GM19467 (cell line): ENCODE measurements at regions not wholly inside any gene's neighbourhood (a gene's known extent, or its start where the extent isn't known, plus 50 kb on each side); places are given as distances from the start of the nearest gene placed in this dataset.
"Not testable (repeated sequence)": the region's sequence is repeated elsewhere in the genome, so short reads cannot be mapped to it uniquely, and the experiment has no call there.

ENCODE experiments used
- ATAC-seq: cut with Tn5 transposase; IDR thresholded peaks from one replicate; pipeline ENCODE4 v1.9.1; 2021; ENCODE audit warnings: mild to moderate bottlenecking, moderate library complexity; ENCODE audit not compliant: unreplicated experiment

DNA sequence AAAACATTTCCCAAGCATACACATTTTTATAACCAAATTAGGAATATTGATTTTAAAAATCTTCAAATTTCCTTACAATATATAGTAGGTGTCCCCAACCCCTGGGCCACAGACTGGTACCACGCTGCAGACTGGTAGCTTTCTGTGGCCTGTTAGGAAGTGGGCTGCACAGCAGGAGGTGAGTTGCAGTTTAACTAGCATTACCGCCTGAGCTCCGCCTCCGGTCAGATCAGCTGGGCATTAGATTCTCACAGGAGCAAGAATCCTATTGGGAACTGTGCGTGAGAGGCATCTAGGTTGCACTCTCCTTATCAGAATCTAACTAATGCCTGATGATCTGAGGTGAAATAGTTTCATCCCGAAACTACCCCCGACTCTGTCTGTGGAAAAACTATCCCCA is 62.1 kb downstream of the ZWINT start:
- no peak for ATAC-seq

DNA sequence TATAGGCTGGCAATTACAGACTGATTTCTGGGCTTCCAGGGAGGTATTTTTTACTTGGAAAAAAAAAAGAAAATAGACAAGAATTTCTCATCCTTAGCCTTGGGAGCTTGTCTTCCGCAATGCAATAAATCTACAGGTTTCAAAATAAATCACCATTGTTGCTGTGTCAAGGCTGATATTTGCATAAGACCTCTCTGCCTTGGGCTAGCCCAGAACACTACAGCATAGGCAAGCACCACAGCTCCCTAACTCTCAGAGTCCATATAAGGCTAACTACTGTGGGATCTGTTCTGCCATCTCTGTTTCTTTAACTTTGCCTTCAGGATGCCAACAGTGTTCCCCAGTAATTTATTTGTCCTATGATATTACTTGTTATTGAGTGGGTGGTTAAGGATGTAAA is 64.4 kb downstream of the ZWINT start:
- no peak for ATAC-seq

DNA sequence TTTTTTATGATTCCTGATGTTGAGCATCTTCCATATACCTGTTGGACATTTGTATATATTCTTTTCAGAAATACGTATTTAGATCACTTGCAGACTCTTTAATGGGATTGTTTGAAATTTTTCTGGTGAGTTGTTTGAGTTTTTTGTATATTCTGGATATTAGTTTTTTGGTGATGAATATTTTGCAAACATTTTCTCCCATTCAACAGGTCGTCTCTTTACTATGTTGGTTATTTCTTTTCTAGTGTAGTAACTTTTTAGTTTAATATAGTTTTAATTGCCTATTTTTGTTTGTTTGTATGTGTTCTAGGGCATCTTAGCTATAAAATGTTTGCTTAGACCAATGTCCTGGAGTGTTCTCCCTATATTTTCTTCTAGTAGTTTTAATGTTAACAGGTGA is 72.7 kb downstream of the ZWINT start:
- no peak for ATAC-seq

DNA sequence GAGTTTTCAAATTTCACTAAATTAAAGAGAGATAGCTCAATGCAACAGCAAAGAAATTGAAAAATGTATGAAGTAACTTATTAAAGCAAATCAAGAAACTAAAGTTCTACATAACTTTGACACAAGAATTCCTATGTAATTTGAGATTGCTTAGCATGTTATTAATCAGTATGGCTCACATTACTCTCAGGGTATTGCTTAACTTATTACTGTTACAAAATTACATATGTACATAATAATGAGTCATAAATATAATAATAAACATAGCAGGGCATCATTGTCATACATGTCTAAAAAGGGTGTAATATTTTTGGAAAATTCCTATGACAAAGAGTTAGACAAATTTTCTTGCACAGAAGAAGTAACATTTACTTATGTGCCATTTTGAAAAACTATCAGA is 75.0 kb downstream of the ZWINT start:
- ATAC-seq, result no peak

DNA sequence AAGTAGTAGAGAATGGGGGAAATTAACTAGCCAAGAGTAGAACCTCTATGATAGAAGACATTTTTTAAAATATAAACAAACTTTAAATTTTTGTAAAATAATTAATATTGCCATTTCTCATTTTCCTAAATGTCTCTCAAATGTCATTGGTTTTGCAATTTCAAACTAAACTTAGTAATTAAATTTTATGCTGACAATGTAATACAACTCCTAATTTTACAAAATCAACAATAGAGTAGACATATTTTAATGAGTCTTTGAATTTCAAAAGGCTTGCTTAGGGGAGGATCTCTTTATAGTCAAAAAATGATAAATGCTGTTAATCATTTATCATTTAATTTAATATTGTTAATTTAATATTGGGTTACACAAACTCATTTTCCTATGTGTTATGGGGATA is 81.8 kb downstream of the ZWINT start:
- ATAC-seq, result no peak

DNA sequence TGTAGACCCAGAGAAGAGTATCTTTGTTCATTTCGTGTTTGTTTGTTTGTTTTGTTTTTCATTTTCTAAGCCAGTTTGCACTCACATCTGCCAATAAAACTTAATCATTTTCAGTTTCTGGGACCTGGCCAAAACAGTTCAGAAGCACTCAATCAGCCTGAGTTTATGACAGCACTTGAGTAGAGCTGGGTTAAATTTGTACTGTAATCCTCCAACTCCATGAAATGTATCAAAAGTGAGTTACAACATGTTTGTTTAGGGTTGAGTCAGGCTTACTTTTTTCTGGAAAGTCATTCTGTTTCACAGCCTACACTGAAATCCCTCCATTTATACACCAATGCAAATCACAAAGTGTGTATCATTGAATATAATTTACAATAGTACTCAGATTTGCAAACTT is 91.9 kb downstream of the ZWINT start:
- no peak for ATAC-seq

DNA sequence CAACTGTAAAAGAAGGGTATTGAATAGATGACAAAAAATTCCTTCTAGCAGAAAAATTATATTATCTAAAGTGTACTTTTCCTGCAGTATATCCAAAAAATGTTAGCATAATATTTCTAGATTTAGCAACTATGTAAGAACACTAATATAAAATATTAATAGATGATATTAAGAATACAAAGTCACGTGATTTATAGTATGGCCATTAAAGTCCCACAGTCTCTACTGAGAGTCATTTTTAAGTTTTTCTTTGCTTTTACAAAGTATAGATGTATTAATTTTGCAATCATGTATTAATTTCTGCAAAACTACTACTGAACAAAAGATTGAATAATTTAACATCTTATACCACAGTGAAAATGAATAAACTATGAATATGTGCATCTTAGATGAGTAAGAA is 94.9 kb downstream of the ZWINT start:
- ATAC-seq, result no peak

DNA sequence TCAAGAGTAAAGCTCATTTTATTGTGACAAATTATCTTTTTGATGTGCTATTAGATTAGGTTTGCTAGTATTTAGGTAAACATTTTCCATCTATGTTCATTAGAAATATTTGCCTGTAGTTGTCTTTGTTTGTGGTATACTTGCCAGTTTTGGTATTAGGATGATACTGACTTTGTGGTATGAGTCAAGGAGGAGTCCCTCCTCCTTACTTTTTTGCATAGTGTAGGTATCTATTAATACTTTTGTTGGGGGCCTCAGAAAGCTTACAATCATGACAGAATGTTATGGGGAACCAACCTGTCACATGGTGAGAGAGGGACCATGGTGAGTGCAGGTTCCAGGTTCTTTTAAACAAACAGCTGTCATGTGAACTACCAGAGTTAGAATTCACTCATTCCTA is 102.1 kb downstream of the ZWINT start:
- no peak for ATAC-seq

DNA sequence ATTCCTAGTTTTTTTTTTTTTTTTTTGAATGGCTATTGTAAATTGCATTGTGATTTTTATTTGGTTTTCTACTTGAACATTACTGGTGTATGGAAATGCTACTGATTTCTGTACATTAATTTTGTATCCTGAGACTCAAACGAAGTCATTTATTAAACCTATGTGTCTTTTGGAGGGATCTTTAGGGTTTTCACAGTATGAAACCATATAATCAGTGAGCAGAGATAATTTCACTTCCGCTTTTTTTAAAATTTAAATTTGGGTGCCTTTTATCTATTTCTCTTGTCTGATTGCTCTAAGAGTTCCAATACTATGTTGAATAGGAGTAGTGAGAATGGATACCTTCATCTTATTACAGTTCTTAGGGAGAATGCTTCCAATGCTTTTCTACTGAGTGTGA is 102.7 kb downstream of the ZWINT start:
- no peak for ATAC-seq

DNA sequence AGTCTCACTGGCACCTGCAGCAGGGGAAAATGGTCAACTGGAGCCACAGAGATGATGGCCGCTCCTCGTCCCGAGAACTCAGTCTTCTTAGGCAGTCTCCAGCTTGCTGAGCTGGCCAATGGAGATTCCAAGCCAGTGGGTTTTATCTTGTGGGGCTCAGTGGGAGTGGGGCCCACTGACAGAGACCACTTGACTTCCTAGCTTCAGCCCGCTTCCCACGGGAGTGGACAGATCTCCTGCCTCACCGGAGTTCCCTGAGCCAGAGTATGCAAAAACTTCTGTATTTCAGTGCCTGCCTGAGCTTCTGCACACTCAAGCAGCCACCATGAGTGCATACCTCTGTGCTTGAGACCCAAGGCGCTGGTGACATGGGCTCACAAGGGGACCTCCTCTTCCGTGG is 105.8 kb downstream of the ZWINT start:
- no peak for ATAC-seq

DNA sequence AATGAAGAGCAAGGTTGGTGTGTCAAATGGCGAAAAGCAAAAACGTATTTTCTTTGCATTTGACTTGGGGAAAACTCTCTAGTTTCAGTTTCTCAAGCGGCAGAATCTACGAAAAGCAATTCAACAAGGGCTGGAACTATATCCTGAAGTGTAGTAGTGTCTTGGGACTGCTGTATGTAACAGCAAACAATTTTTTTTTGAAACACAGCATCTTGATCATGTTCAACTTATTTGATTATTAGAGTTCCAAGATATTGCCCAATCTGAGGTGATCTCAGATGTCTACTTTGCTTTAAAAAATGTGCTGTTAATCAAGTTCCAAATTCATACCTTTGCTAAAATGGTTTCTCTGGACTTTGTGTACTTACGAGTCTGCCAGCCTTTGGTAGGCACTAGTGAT is 120.6 kb downstream of the ZWINT start:
- no peak for ATAC-seq

DNA sequence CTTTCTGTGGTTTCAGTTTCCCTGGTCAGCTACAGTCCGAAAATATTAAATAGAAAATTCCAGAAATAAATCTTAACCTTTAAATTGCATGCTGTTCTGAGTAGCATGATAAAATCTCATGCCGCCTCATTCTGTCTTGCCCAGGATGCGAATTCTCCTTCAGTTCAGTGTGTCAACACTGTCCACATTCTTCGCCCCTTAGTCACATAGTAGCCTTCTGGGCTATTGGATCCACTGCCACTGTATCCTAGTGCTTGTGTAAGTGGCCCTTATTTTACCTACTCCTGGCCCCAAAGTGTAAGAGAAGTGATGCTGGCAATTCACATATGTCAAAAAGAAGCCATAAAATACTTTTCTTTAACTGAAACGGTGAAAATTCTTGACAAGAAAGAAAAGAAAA is 129.6 kb downstream of the ZWINT start:
- ATAC-seq, result no peak

DNA sequence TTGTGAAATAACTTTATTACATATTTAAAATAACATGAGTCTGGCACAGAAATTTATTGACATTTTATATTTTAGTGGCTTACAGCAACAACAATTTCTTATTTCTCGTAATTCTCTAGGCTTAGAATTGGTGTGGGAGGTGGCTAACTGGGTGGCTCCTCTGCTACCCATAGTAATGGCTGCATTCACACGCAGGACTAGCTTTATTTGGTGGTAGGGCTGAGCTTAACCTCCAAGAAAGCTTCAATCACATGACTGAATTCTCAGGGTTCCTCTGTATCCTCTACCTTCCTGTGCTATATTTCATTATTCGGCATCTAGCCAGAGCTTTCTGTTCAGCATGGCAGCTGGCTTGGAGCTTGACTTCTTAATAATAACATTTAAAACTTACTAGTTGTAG is 138.8 kb downstream of the ZWINT start:
- ATAC-seq, result no peak

DNA sequence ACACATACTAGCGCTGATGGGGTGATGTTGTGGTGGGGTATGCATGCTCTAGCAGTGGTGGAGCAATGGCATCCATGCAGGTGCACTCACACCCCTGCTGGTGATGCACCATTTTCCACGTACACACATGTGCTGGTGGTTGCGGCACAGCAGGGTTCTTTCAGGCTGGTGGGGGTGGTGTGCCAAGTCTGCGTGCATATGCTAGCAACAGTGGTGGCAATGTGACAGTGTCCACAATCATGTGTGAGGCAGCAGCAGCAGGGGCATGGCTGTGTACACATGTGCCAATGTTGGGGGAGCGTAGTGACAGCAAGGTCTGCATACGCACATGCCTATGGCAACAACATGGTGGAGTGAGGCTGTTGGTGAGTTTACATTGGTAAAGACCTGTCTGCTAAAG is 148.1 kb downstream of the ZWINT start:
- ATAC-seq, result no peak

DNA sequence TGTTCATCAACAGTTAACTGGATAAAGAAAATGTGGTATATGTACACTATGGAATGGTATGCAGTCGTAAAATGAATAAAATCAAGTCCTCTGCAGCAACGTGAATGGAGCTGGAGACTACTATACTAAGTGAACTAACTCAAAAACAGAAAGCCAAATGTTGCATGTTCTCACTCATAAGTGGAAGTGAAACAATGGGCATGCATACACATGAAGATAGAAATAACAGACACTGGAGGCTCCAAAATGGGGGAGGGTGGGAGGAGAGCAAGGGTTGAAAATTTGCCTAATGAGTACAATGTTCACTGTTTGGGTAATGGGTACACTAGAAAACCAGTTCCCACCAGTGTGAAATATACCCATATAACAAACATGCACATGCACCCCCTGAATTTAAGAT is 179.5 kb downstream of the ZWINT start:
- no peak for ATAC-seq

DNA sequence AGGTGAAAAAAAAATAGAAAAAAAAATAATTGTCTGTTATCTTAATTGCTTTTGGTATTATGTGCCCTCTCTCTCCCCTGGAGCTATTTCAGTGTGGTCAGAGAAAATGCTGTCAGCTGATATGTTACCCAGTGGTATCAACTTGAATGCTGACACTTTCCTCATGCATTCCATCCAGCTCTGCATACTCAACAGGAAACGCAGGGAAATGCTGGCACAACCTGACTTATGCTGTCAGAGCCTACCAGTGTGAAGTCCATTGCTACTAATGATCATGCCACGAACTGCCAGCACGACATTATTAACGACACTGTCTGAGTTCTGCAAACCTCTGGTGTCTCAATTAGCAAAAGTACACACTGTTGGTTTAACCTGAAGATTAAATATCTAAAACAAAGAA is 182.8 kb downstream of the ZWINT start:
- no peak for ATAC-seq

DNA sequence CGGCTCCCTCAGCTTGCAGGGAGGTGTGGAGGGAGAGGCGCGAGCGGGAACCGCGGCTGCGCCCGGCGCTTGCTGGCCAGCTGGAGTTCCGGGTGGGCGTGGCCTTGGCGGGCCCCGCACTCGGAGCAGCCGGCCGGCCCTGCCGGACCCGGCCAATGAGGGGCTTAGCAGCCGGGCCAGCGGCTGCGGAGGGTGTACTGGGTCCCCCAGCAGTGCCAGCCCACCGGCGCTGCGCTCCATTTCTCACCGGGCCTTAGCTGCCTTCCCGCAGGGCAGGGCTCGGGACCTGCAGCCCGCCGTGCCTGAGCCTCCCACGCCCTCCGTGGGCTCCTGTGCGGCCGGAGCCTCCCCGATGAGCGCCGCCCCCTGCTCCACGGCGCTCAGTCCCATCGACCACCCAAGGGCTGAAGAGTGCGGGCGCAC is 206.0 kb downstream of the ZWINT start:
- ATAC-seq, result not testable (repeated sequence)

DNA sequence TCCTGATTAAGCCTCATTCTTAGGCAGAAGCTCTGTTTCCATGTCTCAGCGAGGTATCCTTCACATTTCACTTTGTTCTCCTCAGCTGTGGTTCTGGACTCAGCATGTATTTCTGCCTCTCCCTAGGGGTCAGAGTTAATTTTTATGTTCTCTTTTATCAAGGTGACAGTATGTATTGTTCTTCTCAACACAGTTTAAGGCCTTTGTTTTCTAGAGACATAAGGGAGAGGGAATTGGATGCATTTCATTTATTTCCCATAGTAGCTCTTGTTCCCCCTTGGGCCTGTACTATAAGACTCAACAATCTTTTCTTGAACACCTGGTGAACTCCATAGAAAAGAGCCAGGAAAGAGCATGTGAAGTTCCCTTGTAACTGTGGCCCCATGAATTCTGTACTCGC is 214.3 kb downstream of the ZWINT start:
- no peak for ATAC-seq

DNA sequence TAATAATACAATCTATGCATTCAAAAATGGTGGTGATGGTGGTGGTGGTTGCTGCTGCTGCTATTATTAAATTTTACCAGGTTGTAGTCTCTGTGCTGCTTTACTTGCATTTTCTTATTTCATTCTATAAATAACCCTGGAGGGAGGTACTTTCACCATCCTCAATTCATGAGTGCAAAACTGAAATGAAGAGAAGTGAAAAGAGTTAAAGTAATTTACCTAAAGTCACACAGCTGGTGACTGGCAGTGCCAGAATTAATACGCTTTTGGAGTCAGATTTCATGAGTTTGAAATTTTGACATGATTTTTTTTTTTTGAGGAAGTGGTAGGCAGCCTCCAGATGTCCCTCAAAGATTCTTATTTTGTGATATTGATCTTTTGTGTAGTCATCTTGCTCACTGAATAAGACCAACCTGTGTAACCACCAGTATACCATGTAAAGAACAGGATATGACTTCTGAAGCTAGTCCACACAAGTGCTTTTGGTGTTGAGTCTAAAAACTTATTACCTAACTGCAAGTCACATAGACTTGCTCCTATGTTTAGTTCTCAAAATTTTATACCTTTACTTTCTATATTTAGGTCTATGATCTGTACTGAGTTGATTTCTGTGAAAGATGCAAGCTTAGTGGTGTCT is 218.8 kb downstream of the ZWINT start:
- no peak for ATAC-seq

DNA sequence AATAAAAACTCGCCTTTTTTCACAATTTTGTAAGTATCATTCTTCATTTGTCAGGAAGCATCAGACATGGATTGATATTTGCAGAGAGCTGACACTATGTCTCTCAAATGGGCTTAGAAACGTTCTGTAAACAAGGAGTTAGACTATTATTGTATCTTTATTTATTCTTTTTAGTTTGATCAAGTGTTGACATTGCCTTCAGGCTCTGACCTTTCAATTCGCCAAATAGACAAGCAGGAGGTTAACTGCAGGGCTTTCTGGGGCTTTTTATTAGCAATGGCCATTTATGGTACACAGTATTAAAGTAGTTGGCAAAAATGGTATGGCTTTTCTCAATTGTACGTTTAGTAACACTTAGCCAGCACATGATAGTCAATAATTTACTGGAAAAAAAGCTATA is 221.7 kb downstream of the ZWINT start:
- ATAC-seq, result no peak

DNA sequence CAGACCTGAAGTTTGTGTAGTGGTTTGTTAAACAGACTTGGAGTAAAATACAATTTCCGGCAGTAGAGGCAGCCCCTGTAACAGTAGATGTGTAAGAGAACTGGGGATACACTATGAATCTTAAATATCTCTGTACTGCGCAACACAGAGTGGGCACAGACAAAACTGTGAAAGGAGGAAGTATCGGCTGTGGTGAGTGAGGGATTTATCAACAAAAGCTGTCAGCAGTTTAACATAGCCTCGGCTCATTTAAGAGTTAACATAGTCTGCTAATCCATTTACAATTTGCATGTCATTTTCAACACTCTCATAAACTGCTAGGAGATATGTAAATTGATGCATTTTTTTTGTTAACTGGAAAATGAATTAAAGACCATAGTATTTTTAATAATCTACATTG is 225.2 kb downstream of the ZWINT start:
- no peak for ATAC-seq

DNA sequence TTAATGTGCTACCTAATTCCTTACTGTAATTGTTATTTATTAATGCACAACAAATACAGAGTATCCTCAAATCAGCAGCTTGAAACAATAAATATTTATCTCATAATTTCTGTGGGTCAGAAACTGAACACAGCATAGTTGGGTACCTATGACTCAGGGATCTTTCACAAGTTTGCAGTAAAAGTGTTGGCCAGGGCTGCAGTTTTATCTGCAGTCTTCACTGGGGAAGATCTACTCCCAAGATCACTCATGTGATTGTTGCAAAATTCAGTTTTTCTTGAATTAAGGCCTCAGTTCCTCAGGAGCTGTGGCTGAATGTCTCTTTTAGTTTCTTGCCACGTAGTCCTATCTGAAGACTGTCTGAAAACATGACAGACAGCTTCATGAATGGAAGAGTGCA is 237.8 kb downstream of the ZWINT start:
- no peak for ATAC-seq

DNA sequence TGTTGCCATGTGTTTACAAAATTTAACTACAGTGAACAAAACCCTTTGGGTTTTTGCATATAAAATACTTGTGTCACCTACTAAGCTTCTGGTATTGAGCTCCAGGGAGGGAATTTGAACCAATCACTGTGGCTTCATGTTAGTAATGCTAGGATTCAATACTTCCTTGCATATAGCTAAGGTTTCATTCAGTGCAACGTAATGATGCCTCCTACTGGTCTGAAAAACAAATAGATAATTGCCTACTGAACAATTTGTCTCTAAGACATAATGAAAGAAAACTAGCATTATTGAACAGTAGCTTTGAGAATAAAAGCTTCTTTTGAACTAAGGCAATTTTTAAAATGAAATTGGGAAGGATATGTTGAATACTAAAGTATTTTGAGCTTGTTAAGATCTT is 244.4 kb downstream of the ZWINT start:
- no peak for ATAC-seq

DNA sequence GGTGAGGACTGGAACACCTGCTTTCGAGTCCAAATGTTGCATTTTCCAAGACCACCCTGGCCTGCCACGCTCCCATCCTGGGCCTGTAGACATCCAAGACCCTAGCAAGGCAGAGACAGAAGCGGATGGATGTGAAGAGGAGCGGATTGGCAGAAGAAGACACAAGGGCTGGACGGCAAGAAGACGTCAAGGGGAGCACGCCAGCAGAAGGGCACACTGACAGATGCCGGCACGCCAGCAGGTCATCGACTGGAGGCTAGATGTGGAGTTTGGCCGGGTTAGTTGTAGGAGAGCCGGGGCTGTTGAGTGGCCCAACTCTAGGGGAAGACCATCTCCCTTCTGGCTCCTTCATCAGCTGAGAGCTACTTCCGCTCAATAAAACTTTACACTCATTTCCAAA is 251.6 kb downstream of the ZWINT start:
- ATAC-seq, result no peak
